GM12878 (cell line): ENCODE measurements at regions not wholly inside any gene's neighbourhood (a gene's known extent, or its start where the extent isn't known, plus 50 kb on each side); places are given as distances from the start of the nearest gene placed in this dataset.
"Not testable (repeated sequence)": the region's sequence is repeated elsewhere in the genome, so short reads cannot be mapped to it uniquely, and the experiment has no call there.

ENCODE experiments used
- ATAC-seq: fragments of 200-7000 bp; cut with Tn5 transposase; 3 replicates; pipeline ENCODE4 v1.9.1; 2020; ENCODE audit warnings: mild to moderate bottlenecking, moderate library complexity
- BruUV-seq: library from RNA; stranded (reverse); fragments of 400-500 nt; replicated peaks from 2 replicates; lab custom pipeline; 2021; lab: Mats Ljungman, UMichigan
- CTCF ChIA-PET: fragments of 300-600 bp; sonication (Branson Sonifier 250); formaldehyde crosslinking; extraction: SDS; loops from one replicate; lab custom pipeline; 2021; ENCODE audit warnings: inconsistent platforms; lab: Yijun Ruan, JAX
- POLR2A ChIA-PET: fragments of 350-600 bp; formaldehyde crosslinking; extraction: SDS; loops from one replicate; lab custom pipeline; 2021; ENCODE audit warnings: inconsistent platforms; lab: Charles Lee
- RAD21 ChIA-PET: fragments of 300-600 bp; sonication (Branson Sonifier 250); formaldehyde crosslinking; loops from one replicate; lab custom pipeline; 2023; ENCODE audit warnings: antibody characterized with exemption; ENCODE audit not compliant: unreplicated experiment; lab: Charles Lee
- SMC1A ChIA-PET: fragments of 300-600 bp; sonication (Branson Sonifier 250); formaldehyde crosslinking; loops from one replicate; lab custom pipeline; 2023; ENCODE audit not compliant: unreplicated experiment, uncharacterized antibody; lab: Charles Lee
- DNase-seq: peaks from one replicate; pipeline ENCODE4 v3.0.0-alpha.2; 2011; ENCODE audit warnings: low read depth, low spot score
- FAIRE-seq: peaks from 3 replicates; lab custom pipeline; 2011; peaks lifted over from hg19 to GRCh38; lab: Jason Lieb, UNC
- H2AFZ ChIP-seq: 2 replicates; pipeline ENCODE4 v1.6.0; 2011; ENCODE audit warnings: low read depth, low read length, control low read depth; ENCODE audit not compliant: control insufficient read depth
- H3K27ac ChIP-seq: 2 replicates; pipeline ENCODE4 v1.5.1; 2011; ENCODE audit warnings: control low read depth; ENCODE audit not compliant: control insufficient read depth, insufficient read depth
- H3K27me3 ChIP-seq, 2 experiments: replicated peaks in 1 of 2; 2 replicates each; pipeline versions ENCODE4 v1.6.0 to v1.6.1; 2011; ENCODE audit warnings: low read length in 1 of 2; ENCODE audit not compliant: control insufficient read depth in 2 of 2, insufficient read depth in 2 of 2
- H3K36me3 ChIP-seq, 2 experiments: 2 replicates each; pipeline ENCODE4 v1.5.1; 2011; ENCODE audit warnings: low read length in 1 of 2; ENCODE audit not compliant: control insufficient read depth in 2 of 2, insufficient read depth in 2 of 2
- H3K4me1 ChIP-seq: 2 replicates; pipeline ENCODE4 v1.6.1; 2011; ENCODE audit warnings: mild to moderate bottlenecking, low read length, moderate library complexity, mixed read lengths; ENCODE audit not compliant: control insufficient read depth, insufficient read depth
- H3K4me2 ChIP-seq: 2 replicates; pipeline ENCODE4 v1.6.0; 2011; ENCODE audit warnings: control low read depth; ENCODE audit not compliant: control insufficient read depth, insufficient read depth
- H3K4me3 ChIP-seq: fragments of 200-600 bp; sonication (generic); 2 replicates; pipeline ENCODE4 v1.5.1; 2016
- H3K79me2 ChIP-seq: 2 replicates; pipeline ENCODE4 v1.6.0; 2011; ENCODE audit warnings: low read length; ENCODE audit not compliant: control insufficient read depth, insufficient read depth
- H3K9ac ChIP-seq: 2 replicates; pipeline ENCODE4 v1.8.0; 2011; ENCODE audit warnings: low read length, control low read depth, mixed read lengths; ENCODE audit not compliant: control insufficient read depth, insufficient read depth
- H3K9me3 ChIP-seq: replicated peaks from 3 replicates; pipeline ENCODE4 v1.5.1; 2011; ENCODE audit warnings: mild to moderate bottlenecking, low read length; ENCODE audit not compliant: control insufficient read depth, insufficient read depth
- H4K20me1 ChIP-seq: 2 replicates; pipeline ENCODE4 v1.6.0; 2011; ENCODE audit not compliant: control insufficient read depth, insufficient read depth
- BHLHE40 ChIP-seq, 2 experiments: fragments of 450-650 bp in 1 of 2; IDR thresholded peaks; 2 replicates each; pipeline ENCODE4 v1.6.1; 2011 to 2017; ENCODE audit warnings: low read depth in 2 of 2, borderline replicate concordance in 1 of 2, improper control_type of control experiment in 1 of 2, low read length in 1 of 2, mild to moderate bottlenecking in 1 of 2
- BMI1 ChIP-seq: fragments of 450-650 bp; IDR thresholded peaks from 2 replicates; pipeline ENCODE4 v1.6.1; 2016; ENCODE audit warnings: mild to moderate bottlenecking, moderate library complexity, borderline replicate concordance
- GATAD2B ChIP-seq: fragments of 450-650 bp; conservative IDR thresholded peaks from 2 replicates; pipeline ENCODE4 v1.6.1; 2017; ENCODE audit warnings: low read depth, mild to moderate bottlenecking, moderate library complexity
- HDAC6 ChIP-seq: fragments of 200-600 bp; sonication (generic); IDR thresholded peaks from one replicate; pipeline ENCODE4 v1.8.0; 2017; ENCODE audit warnings: antibody characterized with exemption; ENCODE audit not compliant: unreplicated experiment
- IKZF1 ChIP-seq: fragments of 450-650 bp; conservative IDR thresholded peaks from 2 replicates; pipeline ENCODE4 v1.6.1; 2017; ENCODE audit warnings: antibody characterized with exemption, mild to moderate bottlenecking
- NFYA ChIP-seq: IDR thresholded peaks from 2 replicates; pipeline ENCODE4 v1.6.1; 2011; ENCODE audit warnings: low read depth, mild to moderate bottlenecking, low read length, improper control_type of control experiment, borderline replicate concordance
- NKRF ChIP-seq: fragments of 450-650 bp; conservative IDR thresholded peaks from 2 replicates; pipeline ENCODE4 v1.6.1; 2017; ENCODE audit warnings: mild to moderate bottlenecking, moderate library complexity
- POLR2AphosphoS2 ChIP-seq: IDR thresholded peaks from 2 replicates; pipeline ENCODE4 v1.6.1; 2011; ENCODE audit warnings: low read depth, mild to moderate bottlenecking, low read length, improper control_type of control experiment, moderate library complexity
- YBX1 ChIP-seq: fragments of 450-650 bp; IDR thresholded peaks from 2 replicates; pipeline ENCODE4 v1.6.1; 2016; ENCODE audit warnings: antibody characterized with exemption
- ZNF24 ChIP-seq: fragments of 450-650 bp; IDR thresholded peaks from 2 replicates; pipeline ENCODE4 v1.6.1; 2017; ENCODE audit warnings: antibody characterized with exemption, mild to moderate bottlenecking
- WGBS: methylation state at CpG from one replicate; pipeline ENCODE4 v1.1.6; 2016; ENCODE audit warnings: low lambda C conversion rate; ENCODE audit not compliant: insufficient replicate concordance, insufficient coverage; ENCODE audit errors: missing lambda C conversion rate; 5-methylcytosine and 5-hydroxymethylcytosine counted together
- in situ Hi-C: fragments of 300-500 bp; cut with MboI; formaldehyde crosslinking; loops from 9 replicates; pipeline ENCODE4 v1.14.3; 2018; ENCODE audit warnings: mixed read lengths
- intact Hi-C: fragments of 100-400 bp; cut with micrococcal nuclease; formaldehyde crosslinking; loops from one replicate; pipeline ENCODE4 v1.14.2; 2022; ENCODE audit not compliant: unreplicated experiment
- TF ChIP-seq, protein P1 (sequence below): fragments of 450-650 bp; IDR thresholded peaks from 2 replicates; pipeline ENCODE4 v1.6.1; 2017; ENCODE audit warnings: mild to moderate bottlenecking, moderate library complexity

DNA sequence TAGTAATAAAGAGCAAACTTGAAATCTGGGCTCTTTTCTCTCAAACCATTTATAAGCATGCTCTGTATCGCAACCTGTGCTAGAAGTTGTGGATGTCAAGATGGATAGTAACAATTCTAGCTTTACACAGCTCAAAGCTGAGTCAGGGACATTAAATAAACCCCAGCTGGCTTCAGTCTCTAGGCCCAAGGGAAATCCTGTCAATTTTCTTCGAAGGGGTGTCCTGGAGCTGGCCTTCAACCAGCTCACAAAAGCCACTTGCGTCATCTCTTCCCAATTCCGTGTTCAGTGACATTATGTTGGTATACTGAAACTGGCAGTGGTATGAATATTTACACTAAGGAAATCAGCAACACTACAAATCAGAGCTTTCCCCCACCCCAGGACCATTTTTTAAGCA, 89.8 kb upstream of the PRKG2 start:
- H3K27me3 ChIP-seq: no peaks in the 10 kb centered on the region
- POLR2A ChIA-PET: no interaction called here
- 29% methylated on average over 4 of the region's 4 CpGs for WGBS
- TF ChIP-seq POLR2AphosphoS2 (no peak), HDAC6 (no peak), NFYA (no peak), ZNF24 (no peak), NKRF (no peak), GATAD2B (no peak), BHLHE40 (IDR thresholded peaks at IDR 0.05; ENCODE audit: borderline replicate concordance in 1 of 2, low read depth in 2 of 2, low read length in 1 of 2) (no peak), YBX1 (no peak), BMI1 (no peak), IKZF1 (no peak)
- TF ChIP-seq, protein P1, sequence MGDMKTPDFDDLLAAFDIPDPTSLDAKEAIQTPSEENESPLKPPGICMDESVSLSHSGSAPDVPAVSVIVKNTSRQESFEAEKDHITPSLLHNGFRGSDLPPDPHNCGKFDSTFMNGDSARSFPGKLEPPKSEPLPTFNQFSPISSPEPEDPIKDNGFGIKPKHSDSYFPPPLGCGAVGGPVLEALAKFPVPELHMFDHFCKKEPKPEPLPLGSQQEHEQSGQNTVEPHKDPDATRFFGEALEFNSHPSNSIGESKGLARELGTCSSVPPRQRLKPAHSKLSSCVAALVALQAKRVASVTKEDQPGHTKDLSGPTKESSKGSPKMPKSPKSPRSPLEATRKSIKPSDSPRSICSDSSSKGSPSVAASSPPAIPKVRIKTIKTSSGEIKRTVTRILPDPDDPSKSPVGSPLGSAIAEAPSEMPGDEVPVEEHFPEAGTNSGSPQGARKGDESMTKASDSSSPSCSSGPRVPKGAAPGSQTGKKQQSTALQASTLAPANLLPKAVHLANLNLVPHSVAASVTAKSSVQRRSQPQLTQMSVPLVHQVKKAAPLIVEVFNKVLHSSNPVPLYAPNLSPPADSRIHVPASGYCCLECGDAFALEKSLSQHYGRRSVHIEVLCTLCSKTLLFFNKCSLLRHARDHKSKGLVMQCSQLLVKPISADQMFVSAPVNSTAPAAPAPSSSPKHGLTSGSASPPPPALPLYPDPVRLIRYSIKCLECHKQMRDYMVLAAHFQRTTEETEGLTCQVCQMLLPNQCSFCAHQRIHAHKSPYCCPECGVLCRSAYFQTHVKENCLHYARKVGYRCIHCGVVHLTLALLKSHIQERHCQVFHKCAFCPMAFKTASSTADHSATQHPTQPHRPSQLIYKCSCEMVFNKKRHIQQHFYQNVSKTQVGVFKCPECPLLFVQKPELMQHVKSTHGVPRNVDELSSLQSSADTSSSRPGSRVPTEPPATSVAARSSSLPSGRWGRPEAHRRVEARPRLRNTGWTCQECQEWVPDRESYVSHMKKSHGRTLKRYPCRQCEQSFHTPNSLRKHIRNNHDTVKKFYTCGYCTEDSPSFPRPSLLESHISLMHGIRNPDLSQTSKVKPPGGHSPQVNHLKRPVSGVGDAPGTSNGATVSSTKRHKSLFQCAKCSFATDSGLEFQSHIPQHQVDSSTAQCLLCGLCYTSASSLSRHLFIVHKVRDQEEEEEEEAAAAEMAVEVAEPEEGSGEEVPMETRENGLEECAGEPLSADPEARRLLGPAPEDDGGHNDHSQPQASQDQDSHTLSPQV: no peak
- no peak for DNase-seq
- H4K20me1 ChIP-seq: no peaks in the 10 kb centered on the region
- H3K27ac ChIP-seq: no peak overlapping the region
- in situ Hi-C loops (no loop called here), intact Hi-C loops (no loop called here)
- SMC1A ChIA-PET: no interaction called here
- no TSS peak for BruUV-seq
- H2AFZ ChIP-seq: no peak overlapping the region
- no peaks in the 10 kb centered on the region for H3K79me2 ChIP-seq
- no peak for FAIRE-seq
- H3K4me2 ChIP-seq: no peak overlapping the region
- H3K9ac ChIP-seq: no peak overlapping the region
- CTCF ChIA-PET: interaction anchor here (1.3 kb wide), 1 partner anchor 9 kb away, joined by 3 read pairs; no protein-coding TSS in a partner anchor
- H3K36me3 ChIP-seq: no peaks in the 10 kb centered on the region
- H3K4me3 ChIP-seq: no peak overlapping the region
- no peaks in the 10 kb centered on the region for H3K9me3 ChIP-seq
- RAD21 ChIA-PET: no interaction called here
- H3K4me1 ChIP-seq: no peaks in the 10 kb centered on the region
- ATAC-seq: no peak

GRCh38 chr4:81300352-81300751, 85.3 kb upstream of the PRKG2 start:
- H3K79me2 ChIP-seq, H3K27me3 ChIP-seq, H3K4me3 ChIP-seq, intact Hi-C loops, H3K9ac ChIP-seq, RAD21 ChIA-PET, H2AFZ ChIP-seq, POLR2A ChIA-PET, H4K20me1 ChIP-seq, CTCF ChIA-PET, ATAC-seq, FAIRE-seq, H3K27ac ChIP-seq, H3K36me3 ChIP-seq, H3K4me2 ChIP-seq, in situ Hi-C loops, DNase-seq, H3K4me1 ChIP-seq, BruUV-seq, H3K9me3 ChIP-seq: not testable (repeated sequence)
- WGBS: 70% methylated on average over 4 of the region's 4 CpGs
- SMC1A ChIA-PET: interaction anchor here (0.7 kb wide), 1 partner anchor 99 kb away, joined by 4 read pairs; no protein-coding TSS in a partner anchor
